Liver (tissue), 3 donors: ENCODE measurements at regions not wholly inside any gene's neighbourhood (a gene's known extent, or its start where the extent isn't known, plus 50 kb on each side); places are given as distances from the start of the nearest gene placed in this dataset.

Experiments
- SP1 ChIP-seq: IDR thresholded peaks from 2 replicates; pipeline ENCODE4 v1.6.1; 2018; ENCODE audit warnings: antibody characterized with exemption, mild to moderate bottlenecking
- TF ChIP-seq, protein P1 (sequence below): fragments of 150-350 bp; IDR thresholded peaks from 2 replicates; pipeline ENCODE4 v1.5.1; 2017; ENCODE audit warnings: improper control_type of control experiment, low read depth, low read length; ENCODE audit not compliant: missing input control
- TF ChIP-seq, protein P2 (sequence below): IDR thresholded peaks from 2 replicates; pipeline ENCODE4 v1.6.1; 2016; ENCODE audit warnings: antibody characterized with exemption
- donor health status: healthy.
- donor health status: healthy.

DNA sequence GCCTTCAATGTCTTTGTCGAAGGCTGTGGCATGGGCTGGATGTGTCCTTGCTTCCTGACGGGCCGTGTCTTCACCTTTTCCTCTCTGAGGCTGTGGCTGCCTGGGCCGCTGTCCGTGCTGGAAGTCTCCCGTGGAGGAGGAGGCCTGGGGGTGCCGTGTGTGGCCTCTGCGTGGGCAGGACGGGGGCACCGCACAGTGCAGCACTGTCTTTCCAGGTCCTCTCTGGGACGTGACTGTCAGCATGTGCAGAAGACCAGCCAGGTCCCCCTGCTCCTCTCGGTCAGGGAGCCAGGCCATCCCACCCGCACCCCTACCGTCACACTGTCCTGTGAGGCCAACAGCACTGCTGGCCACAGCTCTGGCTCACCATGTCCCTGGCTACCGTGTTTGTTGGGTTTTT lies 64.4 kb upstream of the ZNF236 start:
- TF ChIP-seq, protein P1, sequence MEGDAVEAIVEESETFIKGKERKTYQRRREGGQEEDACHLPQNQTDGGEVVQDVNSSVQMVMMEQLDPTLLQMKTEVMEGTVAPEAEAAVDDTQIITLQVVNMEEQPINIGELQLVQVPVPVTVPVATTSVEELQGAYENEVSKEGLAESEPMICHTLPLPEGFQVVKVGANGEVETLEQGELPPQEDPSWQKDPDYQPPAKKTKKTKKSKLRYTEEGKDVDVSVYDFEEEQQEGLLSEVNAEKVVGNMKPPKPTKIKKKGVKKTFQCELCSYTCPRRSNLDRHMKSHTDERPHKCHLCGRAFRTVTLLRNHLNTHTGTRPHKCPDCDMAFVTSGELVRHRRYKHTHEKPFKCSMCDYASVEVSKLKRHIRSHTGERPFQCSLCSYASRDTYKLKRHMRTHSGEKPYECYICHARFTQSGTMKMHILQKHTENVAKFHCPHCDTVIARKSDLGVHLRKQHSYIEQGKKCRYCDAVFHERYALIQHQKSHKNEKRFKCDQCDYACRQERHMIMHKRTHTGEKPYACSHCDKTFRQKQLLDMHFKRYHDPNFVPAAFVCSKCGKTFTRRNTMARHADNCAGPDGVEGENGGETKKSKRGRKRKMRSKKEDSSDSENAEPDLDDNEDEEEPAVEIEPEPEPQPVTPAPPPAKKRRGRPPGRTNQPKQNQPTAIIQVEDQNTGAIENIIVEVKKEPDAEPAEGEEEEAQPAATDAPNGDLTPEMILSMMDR, result no peak
- TF ChIP-seq, protein P2, sequence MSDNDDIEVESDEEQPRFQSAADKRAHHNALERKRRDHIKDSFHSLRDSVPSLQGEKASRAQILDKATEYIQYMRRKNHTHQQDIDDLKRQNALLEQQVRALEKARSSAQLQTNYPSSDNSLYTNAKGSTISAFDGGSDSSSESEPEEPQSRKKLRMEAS, result no peak
- TF ChIP-seq SP1, result no peak
